Activated B cell treated with CpG ODN at 0.5 μM for 24 hours (primary cell): ENCODE measurements at regions not wholly inside any gene's neighbourhood (a gene's known extent, or its start where the extent isn't known, plus 50 kb on each side); places are given as distances from the start of the nearest gene placed in this dataset.

Source experiments
- ATAC-seq: fragments of 200-7000 bp; cut with Tn5 transposase; one replicate; pipeline ENCODE4 v1.10.0; 2021; ENCODE audit warnings: low read depth, mild to moderate bottlenecking, moderate library complexity
- CTCF ChIA-PET: fragments of 350-600 bp; sonication (Branson Sonifier 250); formaldehyde crosslinking; loops from one replicate; lab custom pipeline; 2021; ENCODE audit warnings: antibody characterized with exemption; lab: Charles Lee
- POLR2A ChIA-PET: fragments of 350-600 bp; sonication (Branson Sonifier 250); formaldehyde crosslinking; loops from one replicate; lab custom pipeline; 2021; ENCODE audit warnings: antibody characterized with exemption; lab: Charles Lee
- DNase-seq: peaks from one replicate; pipeline ENCODE4 v3.0.0; 2022
- H3K27ac Mint-ChIP-seq: one replicate; pipeline ENCODE4 v1.8.0; 2020; ENCODE audit warnings: mixed read lengths
- H3K27me3 Mint-ChIP-seq: one replicate; pipeline ENCODE4 v1.8.0; 2021; ENCODE audit warnings: mixed read lengths
- H3K36me3 Mint-ChIP-seq: one replicate; pipeline ENCODE4 v1.8.0; 2021; ENCODE audit warnings: low read depth, mixed read lengths
- H3K4me1 Mint-ChIP-seq: one replicate; pipeline ENCODE4 v1.8.0; 2021; ENCODE audit warnings: mixed read lengths
- H3K4me3 Mint-ChIP-seq: one replicate; pipeline ENCODE4 v1.8.0; 2020; ENCODE audit warnings: mild to moderate bottlenecking, mixed read lengths
- H3K9me3 Mint-ChIP-seq: one replicate; pipeline ENCODE4 v1.8.0; 2020; ENCODE audit warnings: mixed read lengths
- intact Hi-C: fragments of 100-400 bp; cut with micrococcal nuclease; formaldehyde crosslinking; loops from one replicate; pipeline ENCODE4 v1.15.1; 2024
- TF ChIP-seq, protein P1 (sequence below): fragments of 200-600 bp; IDR thresholded peaks from one replicate; pipeline ENCODE4 v1.8.0; 2022; ENCODE audit warnings: antibody characterized with exemption, mild to moderate bottlenecking

DNA sequence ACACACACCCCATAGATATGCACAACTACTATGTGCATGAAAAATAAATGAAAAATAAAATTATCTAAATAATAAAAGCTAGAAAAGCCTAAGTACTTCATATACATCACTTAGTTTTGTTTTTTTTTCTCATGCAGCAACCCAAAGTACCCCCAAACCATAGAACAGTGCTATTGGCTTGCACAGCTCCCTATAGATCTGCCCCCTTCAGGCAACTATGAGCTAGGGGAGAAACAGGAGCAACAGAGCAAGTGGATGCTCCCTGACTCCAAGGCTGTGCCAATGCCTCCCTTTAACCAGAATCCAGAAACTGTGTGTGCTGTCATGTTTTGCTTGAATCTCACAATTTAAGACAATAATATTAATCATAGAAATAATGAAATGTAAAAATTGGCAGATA, 605.5 kb downstream of the TOX3 start:
- Mint-ChIP-seq H3K4me3 (no peak overlapping the region), H3K27ac (no peak overlapping the region), H3K9me3 (peaks cover 7% of the 10 kb centered on the region), H3K36me3 (no peaks in the 10 kb centered on the region), H3K27me3 (no peaks in the 10 kb centered on the region), H3K4me1 (no peaks in the 10 kb centered on the region)
- DNase-seq (no peak), ATAC-seq (no peak)
- POLR2A ChIA-PET: no interaction called here
- TF ChIP-seq, protein P1, sequence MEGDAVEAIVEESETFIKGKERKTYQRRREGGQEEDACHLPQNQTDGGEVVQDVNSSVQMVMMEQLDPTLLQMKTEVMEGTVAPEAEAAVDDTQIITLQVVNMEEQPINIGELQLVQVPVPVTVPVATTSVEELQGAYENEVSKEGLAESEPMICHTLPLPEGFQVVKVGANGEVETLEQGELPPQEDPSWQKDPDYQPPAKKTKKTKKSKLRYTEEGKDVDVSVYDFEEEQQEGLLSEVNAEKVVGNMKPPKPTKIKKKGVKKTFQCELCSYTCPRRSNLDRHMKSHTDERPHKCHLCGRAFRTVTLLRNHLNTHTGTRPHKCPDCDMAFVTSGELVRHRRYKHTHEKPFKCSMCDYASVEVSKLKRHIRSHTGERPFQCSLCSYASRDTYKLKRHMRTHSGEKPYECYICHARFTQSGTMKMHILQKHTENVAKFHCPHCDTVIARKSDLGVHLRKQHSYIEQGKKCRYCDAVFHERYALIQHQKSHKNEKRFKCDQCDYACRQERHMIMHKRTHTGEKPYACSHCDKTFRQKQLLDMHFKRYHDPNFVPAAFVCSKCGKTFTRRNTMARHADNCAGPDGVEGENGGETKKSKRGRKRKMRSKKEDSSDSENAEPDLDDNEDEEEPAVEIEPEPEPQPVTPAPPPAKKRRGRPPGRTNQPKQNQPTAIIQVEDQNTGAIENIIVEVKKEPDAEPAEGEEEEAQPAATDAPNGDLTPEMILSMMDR: no peak
- intact Hi-C loops: no loop called here
- CTCF ChIA-PET: interaction anchor here (0.9 kb wide), 1 partner anchor 14 kb away, joined by 3 read pairs; no protein-coding TSS in a partner anchor

DNA sequence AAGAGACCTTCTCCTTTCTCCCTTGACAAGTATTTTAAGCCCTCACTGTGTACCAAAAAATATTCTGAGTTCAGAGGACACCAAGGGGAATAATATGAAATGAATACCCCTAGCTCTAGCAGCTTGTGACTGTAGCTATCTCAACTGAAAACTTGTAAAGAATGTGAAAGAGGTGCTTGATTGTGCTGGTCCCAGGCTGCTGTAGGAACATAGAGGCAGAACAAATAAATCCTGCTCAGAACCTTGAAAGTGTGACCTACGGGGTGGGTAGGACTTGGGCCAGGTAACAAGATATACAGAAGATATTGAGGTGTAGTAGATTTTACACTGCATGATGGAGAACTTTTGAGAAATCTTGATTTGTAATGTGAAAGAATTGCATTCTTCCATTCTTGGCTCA, 606.8 kb downstream of the TOX3 start:
- DNase-seq (no peak), ATAC-seq (no peak)
- Mint-ChIP-seq H3K9me3 (peaks cover 7% of the 10 kb centered on the region), H3K27ac (no peak overlapping the region), H3K36me3 (no peaks in the 10 kb centered on the region), H3K4me3 (no peak overlapping the region), H3K4me1 (no peaks in the 10 kb centered on the region), H3K27me3 (no peaks in the 10 kb centered on the region)
- POLR2A ChIA-PET: no interaction called here
- CTCF ChIA-PET: no interaction called here
- TF ChIP-seq, protein P1: no peak
- intact Hi-C loops: no loop called here

DNA sequence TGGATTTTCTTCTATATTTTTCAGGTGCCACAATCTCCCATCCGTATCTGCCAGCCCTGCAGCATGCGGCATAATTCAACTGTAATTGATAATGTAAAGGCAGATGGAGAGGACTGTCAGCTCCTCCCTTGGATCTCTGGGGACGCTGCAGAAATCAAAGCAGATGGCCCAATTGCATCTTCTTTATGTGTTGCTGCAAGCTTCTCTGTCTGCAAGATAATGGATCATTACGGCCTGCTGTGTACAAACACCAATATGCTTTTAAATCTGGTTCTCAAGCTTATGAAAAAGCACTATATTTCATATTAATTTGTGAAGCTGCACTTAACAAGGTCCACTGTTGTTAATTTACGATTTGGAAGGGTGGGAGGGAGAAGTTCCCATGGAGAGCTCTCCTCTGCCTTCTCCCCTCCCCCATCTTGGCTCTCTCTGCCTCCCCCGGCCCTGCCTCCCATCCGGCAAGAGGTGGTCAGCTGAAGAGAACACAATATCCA, 607.5 kb downstream of the TOX3 start:
- Mint-ChIP-seq H3K9me3 (peaks cover 7% of the 10 kb centered on the region), H3K4me1 (no peaks in the 10 kb centered on the region), H3K4me3 (no peak overlapping the region), H3K36me3 (no peaks in the 10 kb centered on the region), H3K27ac (no peak overlapping the region), H3K27me3 (no peaks in the 10 kb centered on the region)
- DNase-seq (no peak), ATAC-seq (no peak)
- intact Hi-C loops: no loop called here
- TF ChIP-seq, protein P1: no peak
- ChIA-PET POLR2A (no interaction called here), CTCF (no interaction called here)

DNA sequence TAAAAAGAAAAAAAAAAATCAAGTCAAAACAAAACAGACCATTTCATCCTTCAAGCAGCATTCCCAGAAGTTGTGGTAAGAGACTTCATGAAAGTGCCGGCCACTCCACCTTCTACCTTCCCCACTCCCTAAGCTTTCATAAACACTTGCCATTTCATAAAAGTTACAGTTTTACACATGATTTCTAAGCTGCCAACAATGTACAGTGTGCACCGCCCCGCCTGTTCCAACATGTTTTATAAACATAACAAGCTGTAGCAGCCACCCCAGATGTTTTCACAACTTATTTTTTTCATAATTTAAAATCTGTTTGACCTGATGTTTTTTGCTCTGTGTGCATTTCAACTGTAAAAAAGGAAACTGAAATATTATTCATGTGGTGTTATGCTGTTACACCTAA, 608.1 kb downstream of the TOX3 start:
- POLR2A ChIA-PET: no interaction called here
- Mint-ChIP-seq H3K4me1 (no peaks in the 10 kb centered on the region), H3K27me3 (no peaks in the 10 kb centered on the region), H3K4me3 (no peak overlapping the region), H3K27ac (no peak overlapping the region), H3K9me3 (peaks cover 10% of the 10 kb centered on the region), H3K36me3 (no peaks in the 10 kb centered on the region)
- intact Hi-C loops: no loop called here
- CTCF ChIA-PET: no interaction called here
- TF ChIP-seq, protein P1: no peak
- DNase-seq (no peak), ATAC-seq (no peak)

DNA sequence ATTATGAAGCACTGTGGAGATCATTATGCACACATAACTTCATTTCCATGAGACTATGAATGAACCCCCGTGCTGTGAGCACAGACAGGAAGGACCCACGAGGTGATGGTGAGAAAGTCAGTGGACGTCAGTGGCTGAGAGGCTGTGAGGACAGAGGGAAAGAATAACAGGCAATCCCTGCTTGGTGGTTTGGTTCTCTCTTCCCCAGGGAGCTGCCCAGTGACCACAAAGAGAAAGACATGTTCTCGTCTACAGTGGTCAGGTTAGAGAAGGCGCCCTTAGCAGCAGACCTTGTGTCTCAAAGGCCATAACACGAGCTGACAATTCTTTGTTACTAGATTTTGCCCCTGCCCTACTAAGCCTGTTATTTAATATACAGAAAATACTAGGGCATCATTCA, 609.2 kb downstream of the TOX3 start:
- TF ChIP-seq, protein P1: no peak
- H3K4me1 Mint-ChIP-seq: no peaks in the 10 kb centered on the region
- ChIA-PET POLR2A (no interaction called here), CTCF (no interaction called here)
- DNase-seq: no peak
- H3K27ac Mint-ChIP-seq: no peak overlapping the region
- H3K9me3 Mint-ChIP-seq: peaks cover 10% of the 10 kb centered on the region
- H3K36me3 Mint-ChIP-seq: no peaks in the 10 kb centered on the region
- ATAC-seq: no peak
- H3K4me3 Mint-ChIP-seq: no peak overlapping the region
- intact Hi-C loops: no loop called here
- no peaks in the 10 kb centered on the region for H3K27me3 Mint-ChIP-seq
